ENCODE measurements at regions not wholly inside any gene's neighbourhood (a gene's known extent, or its start where the extent isn't known, plus 50 kb on each side); places are given as distances from the start of the nearest gene placed in this dataset.
"Not testable (repeated sequence)": the region's sequence is repeated elsewhere in the genome, so short reads cannot be mapped to it uniquely, and the experiment has no call there.

- no peaks in the 10 kb centered on the region for H3K4me1 ChIP-seq
- H3K4me3 ChIP-seq: no peak overlapping the region
- H3K36me3 ChIP-seq: no peaks in the 10 kb centered on the region
- H3K27ac ChIP-seq: no peak overlapping the region
- 28% methylated on average over 4 of the region's 4 CpGs for WGBS (ENCODE audit: insufficient coverage, low coverage, low lambda C conversion rate, missing lambda C conversion rate)
- TF ChIP-seq POLR2A (IDR thresholded peaks at IDR 0.05): no peak
- TF ChIP-seq, protein P1, sequence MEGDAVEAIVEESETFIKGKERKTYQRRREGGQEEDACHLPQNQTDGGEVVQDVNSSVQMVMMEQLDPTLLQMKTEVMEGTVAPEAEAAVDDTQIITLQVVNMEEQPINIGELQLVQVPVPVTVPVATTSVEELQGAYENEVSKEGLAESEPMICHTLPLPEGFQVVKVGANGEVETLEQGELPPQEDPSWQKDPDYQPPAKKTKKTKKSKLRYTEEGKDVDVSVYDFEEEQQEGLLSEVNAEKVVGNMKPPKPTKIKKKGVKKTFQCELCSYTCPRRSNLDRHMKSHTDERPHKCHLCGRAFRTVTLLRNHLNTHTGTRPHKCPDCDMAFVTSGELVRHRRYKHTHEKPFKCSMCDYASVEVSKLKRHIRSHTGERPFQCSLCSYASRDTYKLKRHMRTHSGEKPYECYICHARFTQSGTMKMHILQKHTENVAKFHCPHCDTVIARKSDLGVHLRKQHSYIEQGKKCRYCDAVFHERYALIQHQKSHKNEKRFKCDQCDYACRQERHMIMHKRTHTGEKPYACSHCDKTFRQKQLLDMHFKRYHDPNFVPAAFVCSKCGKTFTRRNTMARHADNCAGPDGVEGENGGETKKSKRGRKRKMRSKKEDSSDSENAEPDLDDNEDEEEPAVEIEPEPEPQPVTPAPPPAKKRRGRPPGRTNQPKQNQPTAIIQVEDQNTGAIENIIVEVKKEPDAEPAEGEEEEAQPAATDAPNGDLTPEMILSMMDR (IDR thresholded peaks at IDR 0.05): no peak
- DNase-seq (no peak), ATAC-seq (no peak)
- H3K9me3 ChIP-seq: no peaks in the 10 kb centered on the region
- intact Hi-C loops (cut with DNase I): no loop called here
- H3K27me3 ChIP-seq: no peaks in the 10 kb centered on the region
These were observed 124.2 kb upstream of the TSPAN8 start for GRCh38 chr12:71282020-71282419.

- Histone ChIP-seq H3K27me3 (no peaks in the 10 kb centered on the region), H3K9me3 (no peaks in the 10 kb centered on the region), H3K4me3 (no peak overlapping the region), H3K27ac (no peak overlapping the region), H3K36me3 (no peaks in the 10 kb centered on the region), H3K4me1 (no peaks in the 10 kb centered on the region)
- DNase-seq (no peak), ATAC-seq (no peak)
- WGBS (ENCODE audit: insufficient coverage, low coverage, low lambda C conversion rate, missing lambda C conversion rate): 58% methylated on average over 2 of the region's 2 CpGs
- TF ChIP-seq, protein P1 (IDR thresholded peaks at IDR 0.05): no peak
- TF ChIP-seq POLR2A (IDR thresholded peaks at IDR 0.05): no peak
- intact Hi-C loops (cut with DNase I): no loop called here
These were observed 123.6 kb upstream of the TSPAN8 start for GRCh38 chr12:71281425-71281824.

DNA sequence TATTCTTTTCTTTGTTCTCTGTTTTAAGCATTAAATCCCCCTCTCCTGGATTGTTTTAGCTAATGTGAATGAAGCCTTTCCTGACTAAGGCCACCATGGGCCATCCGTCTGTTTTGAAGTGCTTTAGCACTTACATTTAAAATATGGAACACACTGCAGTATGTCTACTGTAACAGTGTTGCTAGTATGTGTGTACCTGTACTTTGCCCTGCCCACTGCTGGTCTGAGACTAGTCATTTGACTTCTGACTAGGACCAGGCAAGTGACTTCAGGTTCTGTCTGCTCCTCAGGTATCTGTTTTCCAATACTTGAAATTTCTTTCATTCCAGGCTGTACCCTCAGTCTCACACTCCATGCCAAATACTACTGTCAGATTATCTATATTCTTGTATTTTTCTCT, 120.1 kb upstream of the TSPAN8 start:
- Histone ChIP-seq H3K4me1 (no peaks in the 10 kb centered on the region), H3K9me3 (no peaks in the 10 kb centered on the region), H3K36me3 (no peaks in the 10 kb centered on the region), H3K27me3 (no peaks in the 10 kb centered on the region), H3K4me3 (no peak overlapping the region), H3K27ac (no peak overlapping the region)
- TF ChIP-seq, protein P1 (IDR thresholded peaks at IDR 0.05): no peak
- no peak for TF ChIP-seq POLR2A (IDR thresholded peaks at IDR 0.05)
- ATAC-seq (no peak), DNase-seq (no peak)
- intact Hi-C loops (cut with DNase I): no loop called here
- 89% methylated on average over 1 of the region's 1 CpG for whole genome bisulfite sequencing (ENCODE audit: insufficient coverage, low coverage, low lambda C conversion rate, missing lambda C conversion rate)

GRCh38 chr12:71276541-71276940, 118.7 kb upstream of the TSPAN8 start:
- H3K27ac ChIP-seq: no peak overlapping the region
- no peak for DNase-seq
- H3K36me3 ChIP-seq: no peaks in the 10 kb centered on the region
- H3K4me1 ChIP-seq: no peaks in the 10 kb centered on the region
- ATAC-seq: no peak
- no peak for TF ChIP-seq POLR2A (IDR thresholded peaks at IDR 0.05)
- TF ChIP-seq, protein P1 (IDR thresholded peaks at IDR 0.05): no peak
- no peaks in the 10 kb centered on the region for H3K9me3 ChIP-seq
- H3K4me3 ChIP-seq: no peak overlapping the region
- no peaks in the 10 kb centered on the region for H3K27me3 ChIP-seq
- intact Hi-C loops (cut with DNase I): no loop called here

- H3K27ac ChIP-seq; ATAC-seq; H3K4me1 ChIP-seq; H3K36me3 ChIP-seq; intact Hi-C loops (cut with DNase I); H3K9me3 ChIP-seq; H3K4me3 ChIP-seq; DNase-seq; H3K27me3 ChIP-seq: not testable (repeated sequence)
- 54% methylated on average over 2 of the region's 2 CpGs for WGBS (ENCODE audit: insufficient coverage, low coverage, low lambda C conversion rate, missing lambda C conversion rate)
These were observed 113.0 kb upstream of the TSPAN8 start for GRCh38 chr12:71270794-71271193.
